Small intestine (tissue), 7 donors: ENCODE measurements at regions not wholly inside any gene's neighbourhood (a gene's known extent, or its start where the extent isn't known, plus 50 kb on each side); places are given as distances from the start of the nearest gene placed in this dataset.
"Not testable (repeated sequence)": the region's sequence is repeated elsewhere in the genome, so short reads cannot be mapped to it uniquely, and the experiment has no call there.

Experiments used
- DNase-seq, 2 donors: peaks; one replicate each; pipeline versions ENCODE4 v3.0.0 to v3.0.0-alpha.2; 2013
- FAIRE-seq: peaks from 2 replicates; lab custom pipeline; 2012; peaks lifted over from hg19 to GRCh38; lab: Jason Lieb, UNC
- H3K27ac ChIP-seq, 3 donors: one replicate each; pipeline ENCODE4 v1.5.1; 2013; ENCODE audit warnings: low read length in 2 of 3, mild to moderate bottlenecking in 2 of 3, control low read depth in 1 of 3, inconsistent platforms in 1 of 3, low read depth in 1 of 3, moderate library complexity in 1 of 3
- H3K27me3 ChIP-seq, 3 donors: one replicate each; pipeline ENCODE4 v1.6.1; 2013; ENCODE audit warnings: low read length in 3 of 3, inconsistent platforms in 1 of 3; ENCODE audit not compliant: control insufficient read depth in 3 of 3, insufficient read depth in 3 of 3
- H3K36me3 ChIP-seq, 3 donors: one replicate each; pipeline ENCODE4 v1.6.1; 2013; ENCODE audit warnings: low read length in 3 of 3, inconsistent platforms in 1 of 3, low read depth in 1 of 3, mild to moderate bottlenecking in 1 of 3, moderate library complexity in 1 of 3; ENCODE audit not compliant: control insufficient read depth in 3 of 3, insufficient read depth in 2 of 3
- H3K4me1 ChIP-seq, 3 donors: one replicate each; pipeline ENCODE4 v1.6.1; 2013; ENCODE audit warnings: low read length in 2 of 3, inconsistent platforms in 1 of 3, low read depth in 1 of 3, mild to moderate bottlenecking in 1 of 3, moderate library complexity in 1 of 3; ENCODE audit not compliant: control insufficient read depth in 3 of 3, insufficient read depth in 2 of 3
- H3K4me3 ChIP-seq, 3 donors: one replicate each; pipeline ENCODE4 v1.5.1; 2013; ENCODE audit warnings: low read length in 3 of 3, control low read depth in 1 of 3, inconsistent platforms in 1 of 3, low read depth in 1 of 3, mild to moderate bottlenecking in 1 of 3, moderate library complexity in 1 of 3
- H3K9me3 ChIP-seq, 2 donors: one replicate each; pipeline ENCODE4 v1.6.1; 2013; ENCODE audit warnings: low read depth in 1 of 2, low read length in 1 of 2; ENCODE audit not compliant: control insufficient read depth in 2 of 2, insufficient read depth in 1 of 2
- WGBS, 3 donors: extraction: QIAGEN DNeasy Blood & Tissue Kit; methylation state at CpG; one replicate each; pipeline ENCODE4 v1.1.7; 2013; 5-methylcytosine and 5-hydroxymethylcytosine counted together
- donor health status: healthy with polysubstance abuse.
- donor health status: control.
- donor health status: control.
- donor health status: Bipolar disorder and iron deficiency.
- donor health status: healthy.

GRCh38 chr2:7552825-7553570 is 635.8 kb downstream of the RNF144A start:
- no peaks in the 10 kb centered on the region for H3K9me3 ChIP-seq
- WGBS, 3 donors, result 50 to 73% (median 63%) methylated on average over 5 of the region's 5 CpGs
- H3K4me1 ChIP-seq, result no peaks in the 10 kb centered on the region
- no peak for FAIRE-seq
- no peak overlapping the region for H3K4me3 ChIP-seq
- no peaks in the 10 kb centered on the region for H3K27me3 ChIP-seq
- no peaks in the 10 kb centered on the region for H3K36me3 ChIP-seq
- DNase-seq, result no peak
- no peak overlapping the region for H3K27ac ChIP-seq

DNA sequence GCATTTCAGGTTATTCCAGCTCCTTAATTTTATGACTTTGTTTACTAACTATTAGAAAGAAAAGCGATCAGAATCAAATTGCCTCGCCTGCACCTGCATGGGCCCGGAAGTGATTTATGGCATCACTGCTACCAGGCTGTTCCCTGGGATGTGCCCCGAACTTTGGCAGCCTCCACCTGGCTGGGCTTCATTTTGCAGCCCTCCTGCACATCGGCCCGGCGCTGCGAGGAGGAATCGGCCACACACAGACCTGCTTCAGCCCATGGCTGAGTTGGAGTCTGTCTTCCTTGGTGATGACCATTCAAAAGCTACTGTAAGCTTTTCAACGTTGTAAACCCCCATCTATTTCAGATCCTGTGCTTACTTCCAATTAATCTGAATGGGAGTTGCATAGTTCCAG is 638.0 kb downstream of the RNF144A start:
- H3K36me3 ChIP-seq, result no peaks in the 10 kb centered on the region
- H3K4me1 ChIP-seq, result no peaks in the 10 kb centered on the region
- FAIRE-seq (no peak), DNase-seq (no peak)
- no peaks in the 10 kb centered on the region for H3K27me3 ChIP-seq
- no peak overlapping the region for H3K4me3 ChIP-seq
- no peak overlapping the region for H3K27ac ChIP-seq
- 62 to 90% (median 76%) methylated on average over 10 of the region's 10 CpGs for WGBS, 3 donors
- H3K9me3 ChIP-seq, result no peaks in the 10 kb centered on the region

GRCh38 chr2:7557376-7557775 is 640.2 kb downstream of the RNF144A start:
- H3K4me1 ChIP-seq, result no peaks in the 10 kb centered on the region
- FAIRE-seq (no peak), DNase-seq (no peak)
- H3K4me3 ChIP-seq, result no peak overlapping the region
- no peak overlapping the region for H3K27ac ChIP-seq
- no peaks in the 10 kb centered on the region for H3K36me3 ChIP-seq
- H3K9me3 ChIP-seq, result no peaks in the 10 kb centered on the region
- H3K27me3 ChIP-seq, result no peaks in the 10 kb centered on the region

DNA sequence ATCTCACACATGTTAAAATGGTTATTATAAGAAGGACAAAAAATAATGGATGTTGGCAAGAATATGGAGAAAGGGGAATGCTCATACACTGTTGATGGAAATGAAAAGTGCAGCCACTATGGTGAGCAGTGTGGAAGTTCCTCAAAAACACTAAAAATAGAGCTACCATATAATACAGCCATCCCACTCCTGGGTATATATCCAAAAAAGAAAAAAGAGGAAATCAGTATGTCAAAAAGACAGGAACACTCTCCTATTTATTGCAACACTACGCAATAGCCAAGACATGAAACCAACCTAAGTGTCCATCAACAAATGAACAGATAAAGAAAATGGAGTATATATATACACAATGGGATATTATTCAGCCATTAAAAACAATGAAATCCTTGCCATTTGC is 642.6 kb downstream of the RNF144A start:
- Histone ChIP-seq H3K36me3 (no peaks in the 10 kb centered on the region), H3K4me1 (no peaks in the 10 kb centered on the region), H3K27me3 (no peaks in the 10 kb centered on the region), H3K27ac (no peak overlapping the region), H3K9me3 (no peaks in the 10 kb centered on the region), H3K4me3 (no peak overlapping the region)
- WGBS, 3 donors, result 89 to 100% (median 97%) methylated on average over 1 of the region's 1 CpG
- DNase-seq, result no peak
- FAIRE-seq, result no peak

DNA sequence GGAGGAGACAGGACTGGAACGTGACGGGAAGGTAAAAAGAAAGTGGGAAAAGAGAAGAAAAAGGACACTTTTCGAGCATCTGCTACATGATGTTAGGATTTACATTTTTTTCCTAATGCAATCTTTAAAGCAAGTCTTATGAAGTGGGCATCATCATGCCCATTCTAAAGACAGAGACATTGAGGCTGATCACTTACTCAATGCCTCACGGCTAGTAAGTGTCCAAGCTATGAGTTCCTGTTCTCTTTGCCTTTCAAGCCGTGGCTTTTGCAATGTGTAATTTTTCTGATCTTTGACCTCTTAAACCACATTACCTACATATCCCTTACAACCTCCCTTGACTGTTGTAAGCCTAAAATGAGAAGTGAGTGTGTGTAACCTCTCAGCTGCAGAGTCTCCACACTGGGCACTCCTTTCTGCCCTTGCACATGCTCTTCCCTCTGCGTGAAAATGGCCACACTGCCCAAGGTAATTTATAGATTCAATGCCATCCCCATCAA is 649.2 kb downstream of the RNF144A start:
- Histone ChIP-seq H3K9me3 (no peaks in the 10 kb centered on the region), H3K36me3 (no peaks in the 10 kb centered on the region), H3K4me3 (no peak overlapping the region), H3K27ac (no peak overlapping the region), H3K27me3 (no peaks in the 10 kb centered on the region), H3K4me1 (no peaks in the 10 kb centered on the region)
- WGBS, 3 donors, result 76 to 84% (median 83%) methylated on average over 6 of the region's 6 CpGs
- no peak for DNase-seq
- FAIRE-seq, result no peak

- not testable (repeated sequence) for H3K27me3 ChIP-seq, H3K9me3 ChIP-seq, H3K4me3 ChIP-seq, FAIRE-seq, H3K36me3 ChIP-seq, H3K4me1 ChIP-seq, DNase-seq
- H3K27ac ChIP-seq, result peak overlapping the region in 1 of 3 donors; percentile 72
- WGBS, 3 donors, result 22 to 51% (median 24%) methylated on average over 2 of the region's 2 CpGs
Observed at GRCh38 chr2:7567116-7567515, 649.9 kb downstream of the RNF144A start.

DNA sequence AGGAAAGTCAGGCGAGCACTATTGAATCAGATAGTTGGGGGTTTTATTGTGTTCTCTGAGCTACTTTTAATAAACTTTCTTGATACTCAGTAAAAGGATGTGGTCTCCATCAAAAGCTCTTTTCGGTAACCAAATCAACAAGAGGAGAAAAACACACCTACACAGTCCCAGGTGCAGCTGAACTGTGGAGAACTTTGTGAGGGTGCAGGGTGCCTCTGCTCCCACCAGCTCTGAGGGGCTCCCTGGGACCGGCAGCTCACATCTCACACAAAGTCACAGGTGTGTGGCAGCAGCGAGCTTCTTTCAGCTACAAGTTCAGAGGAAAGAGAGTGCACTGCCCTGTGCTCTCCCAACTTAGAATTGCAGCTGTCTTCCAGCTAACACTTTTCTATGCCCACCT is 650.4 kb downstream of the RNF144A start:
- Histone ChIP-seq H3K27me3 (peaks cover 0 to 2% (median 0%) of the 10 kb centered on the region in 3 donors), H3K27ac (peak overlapping the region in 2 of 3 donors; percentile 25 to 30), H3K9me3 (no peaks in the 10 kb centered on the region), H3K4me1 (no peaks in the 10 kb centered on the region), H3K36me3 (no peaks in the 10 kb centered on the region), H3K4me3 (no peak overlapping the region)
- DNase-seq (peak in 1 of 2 donors; percentile 46), FAIRE-seq (no peak)
- WGBS, 3 donors, result 34 to 37% (median 35%) methylated on average over 4 of the region's 4 CpGs

DNA sequence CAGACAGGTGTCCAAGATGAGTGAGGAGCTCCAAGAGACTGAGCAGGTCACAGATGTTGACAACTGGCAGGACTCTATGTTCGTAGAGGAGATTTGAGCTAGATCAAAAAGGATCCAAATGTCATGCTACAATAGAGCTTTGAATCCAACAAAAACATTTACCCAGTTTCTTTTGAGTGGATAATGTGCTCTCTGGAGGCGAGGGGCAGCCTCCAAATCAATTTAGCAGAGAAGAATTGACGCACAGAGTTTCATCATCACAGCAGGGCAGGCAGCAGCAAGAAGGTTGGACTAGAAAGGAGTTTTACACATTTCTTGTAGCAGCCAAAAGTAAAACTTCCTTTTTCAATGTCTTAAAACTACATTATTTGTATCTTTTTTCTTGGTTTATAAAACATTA is 653.0 kb downstream of the RNF144A start:
- DNase-seq, result no peak
- Histone ChIP-seq H3K27me3 (peaks cover 0 to 2% (median 0%) of the 10 kb centered on the region in 3 donors), H3K36me3 (no peaks in the 10 kb centered on the region), H3K27ac (no peak overlapping the region), H3K4me3 (no peak overlapping the region), H3K9me3 (no peaks in the 10 kb centered on the region), H3K4me1 (no peaks in the 10 kb centered on the region)
- WGBS, 3 donors, result 77 to 79% (median 79%) methylated on average over 3 of the region's 3 CpGs
- FAIRE-seq, result no peak

- H3K4me1 ChIP-seq, result no peaks in the 10 kb centered on the region
- no peaks in the 10 kb centered on the region for H3K36me3 ChIP-seq
- DNase-seq, result no peak
- no peaks in the 10 kb centered on the region for H3K9me3 ChIP-seq
- peaks cover 0 to 2% (median 0%) of the 10 kb centered on the region in 3 donors for H3K27me3 ChIP-seq
- 93 to 96% (median 94%) methylated on average over 1 of the region's 1 CpG for WGBS, 3 donors
- H3K4me3 ChIP-seq, result no peak overlapping the region
- no peak for FAIRE-seq
- no peak overlapping the region for H3K27ac ChIP-seq
Observed at GRCh38 chr2:7571701-7572100, 654.5 kb downstream of the RNF144A start.
